ENCODE measurements at regions not wholly inside any gene's neighbourhood (a gene's known extent, or its start where the extent isn't known, plus 50 kb on each side); places are given as distances from the start of the nearest gene placed in this dataset.
"Not testable (repeated sequence)": the region's sequence is repeated elsewhere in the genome, so short reads cannot be mapped to it uniquely, and the experiment has no call there.

GRCh38 chr2:111533557-111534247 is 350.3 kb downstream of the ANAPC1 start:
- DNase-seq (ENCODE audit: low spot score), result peak; percentile 29

GRCh38 chr2:111534910-111535352 is 349.1 kb downstream of the ANAPC1 start:
- peak; percentile 28 for DNase-seq (ENCODE audit: low spot score)

- DNase-seq (ENCODE audit: low spot score), result no peak
Measured at GRCh38 chr2:111535404-111535803, 348.6 kb downstream of the ANAPC1 start.

GRCh38 chr2:111537078-111537655 is 346.8 kb downstream of the ANAPC1 start:
- no peak for DNase-seq (ENCODE audit: low spot score)

- not testable (repeated sequence) for DNase-seq (ENCODE audit: low spot score)
Measured at GRCh38 chr2:111539991-111540390, 344.0 kb downstream of the ANAPC1 start.

GRCh38 chr2:111542120-111542774 is 341.7 kb downstream of the ANAPC1 start:
- not testable (repeated sequence) for DNase-seq (ENCODE audit: low spot score)

GRCh38 chr2:111544006-111544405 is 340.0 kb downstream of the ANAPC1 start:
- DNase-seq (ENCODE audit: low spot score), result not testable (repeated sequence)

GRCh38 chr2:111545723-111546431 is 338.1 kb downstream of the ANAPC1 start:
- DNase-seq (ENCODE audit: low spot score), result not testable (repeated sequence)

GRCh38 chr2:111546578-111546977 is 337.4 kb downstream of the ANAPC1 start:
- DNase-seq (ENCODE audit: low spot score), result not testable (repeated sequence)

- not testable (repeated sequence) for DNase-seq (ENCODE audit: low spot score)
Measured at GRCh38 chr2:111549174-111549573, 334.8 kb downstream of the ANAPC1 start.

- not testable (repeated sequence) for DNase-seq (ENCODE audit: low spot score)
Measured at GRCh38 chr2:111551428-111551827, 332.6 kb downstream of the ANAPC1 start.

- DNase-seq (ENCODE audit: low spot score), result not testable (repeated sequence)
Measured at GRCh38 chr2:111552625-111553024, 331.4 kb downstream of the ANAPC1 start.

GRCh38 chr2:111559301-111559700 is 324.7 kb downstream of the ANAPC1 start:
- DNase-seq (ENCODE audit: low spot score), result not testable (repeated sequence)

GRCh38 chr2:111559814-111560213 is 324.2 kb downstream of the ANAPC1 start:
- not testable (repeated sequence) for DNase-seq (ENCODE audit: low spot score)

GRCh38 chr2:111566068-111566467 is 317.9 kb downstream of the ANAPC1 start:
- not testable (repeated sequence) for DNase-seq (ENCODE audit: low spot score)

- not testable (repeated sequence) for DNase-seq (ENCODE audit: low spot score)
Measured at GRCh38 chr2:111567233-111567632, 316.8 kb downstream of the ANAPC1 start.

- not testable (repeated sequence) for DNase-seq (ENCODE audit: low spot score)
Measured at GRCh38 chr2:111569356-111570199, 314.4 kb downstream of the ANAPC1 start.

GRCh38 chr2:111570300-111571114 is 313.5 kb downstream of the ANAPC1 start:
- not testable (repeated sequence) for DNase-seq (ENCODE audit: low spot score)

- not testable (repeated sequence) for DNase-seq (ENCODE audit: low spot score)
Measured at GRCh38 chr2:111574803-111575202, 309.2 kb downstream of the ANAPC1 start.

- not testable (repeated sequence) for DNase-seq (ENCODE audit: low spot score)
Measured at GRCh38 chr2:111577154-111577885, 306.7 kb downstream of the ANAPC1 start.

All from CD4-positive, alpha-beta T cell treated with Interleukin-2 at 100 ng/mL for 4 hours (primary cell).